ENCODE measurements at regions not wholly inside any gene's neighbourhood (a gene's known extent, or its start where the extent isn't known, plus 50 kb on each side); places are given as distances from the start of the nearest gene placed in this dataset.
A peak's percentile ranks its signal among the peaks of the same experiment; 100 is the strongest.

GRCh38 chr7:21365866-21366624 lies 61.8 kb upstream of the SP4 start:
- no peak overlapping the region for H3K9ac ChIP-seq (ENCODE audit: insufficient read depth, low read length, poor library complexity, severe bottlenecking)
- no peaks in the 10 kb centered on the region for H3K36me3 ChIP-seq (replicated peaks in 1 of 2; ENCODE audit: control insufficient read depth in 1 of 2, insufficient read depth in 2 of 2, low read length in 2 of 2)
- Mint-ChIP-seq H3K27me3 (ENCODE audit: low read depth in 3 of 3) (no peaks in the 10 kb centered on the region), H3K36me3 (no peaks in the 10 kb centered on the region), H3K9me3 (peaks cover 0 to 5% (median 0%) of the 10 kb centered on the region in 7 donors), H3K4me1 (peaks cover 16% of the 10 kb centered on the region), H3K27ac (peak overlapping the region in 4 of 7 donors; percentile 20 to 80 (median 28)), H3K4me3 (no peak overlapping the region)
- no peaks in the 10 kb centered on the region for H4K20me1 ChIP-seq (ENCODE audit: insufficient read depth, low read length)
- peak in 2 of 3 donors; percentile 18 to 39 for DNase-seq
- no peak overlapping the region for H3K4me3 ChIP-seq (replicated peaks in 1 of 3; ENCODE audit: low read depth in 2 of 3, low read length in 3 of 3)
- no peaks in the 10 kb centered on the region for H3K9me3 ChIP-seq (replicated peaks in 1 of 2; ENCODE audit: control insufficient read depth in 1 of 2, insufficient read depth in 1 of 2, low read length in 2 of 2)
- TF ChIP-seq CTCF (IDR thresholded peaks at IDR 0.05): no peak
- no peaks in the 10 kb centered on the region for H3K27me3 ChIP-seq (ENCODE audit: control insufficient read depth in 2 of 2, insufficient read depth in 2 of 2, low read length in 2 of 2)
- 100% methylated on average over 2 of the region's 6 CpGs for WGBS (ENCODE audit: insufficient coverage)
- no peak overlapping the region for H3K4me2 ChIP-seq (replicated peaks; ENCODE audit: extremely low read depth, low read length, poor library complexity, severe bottlenecking)
- H3K27ac ChIP-seq (ENCODE audit: low read depth in 1 of 2, low read length in 2 of 2): no peak overlapping the region
- no peak overlapping the region for H2AFZ ChIP-seq (ENCODE audit: insufficient read depth, low read depth, low read length, poor library complexity, severe bottlenecking)
- peaks cover 3 to 20% of the 10 kb centered on the region in 2 donors for H3K4me1 ChIP-seq (ENCODE audit: control insufficient read depth in 1 of 2, insufficient read depth in 2 of 2, low read length in 2 of 2)
- no peaks in the 10 kb centered on the region for H3K79me2 ChIP-seq (ENCODE audit: insufficient read depth, low read length)
- intact Hi-C loops (cut with micrococcal nuclease): no loop called here

DNA sequence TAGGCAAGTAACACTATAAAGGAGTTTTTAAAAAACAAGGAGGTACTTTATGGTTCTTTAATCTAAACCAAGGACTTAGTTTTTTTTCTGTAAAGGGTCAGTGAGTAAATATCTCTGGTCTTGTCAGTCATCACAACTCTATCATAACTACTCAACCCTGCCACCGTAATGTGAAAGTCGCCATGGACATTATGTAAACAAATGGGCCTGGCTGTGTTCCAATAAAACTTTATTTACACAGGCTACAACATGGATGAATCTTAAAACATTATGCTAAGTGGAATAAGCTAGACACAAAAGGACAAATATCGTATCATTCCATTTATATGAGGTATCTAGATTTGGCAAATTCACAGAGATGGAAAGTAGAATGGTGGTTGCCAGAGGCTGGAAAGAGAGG lies 60.8 kb upstream of the SP4 start:
- Mint-ChIP-seq H3K36me3 (no peaks in the 10 kb centered on the region), H3K4me3 (no peak overlapping the region), H3K27me3 (ENCODE audit: low read depth in 3 of 3) (no peaks in the 10 kb centered on the region), H3K27ac (no peak overlapping the region), H3K9me3 (peaks cover 0 to 5% (median 0%) of the 10 kb centered on the region in 7 donors), H3K4me1 (peaks cover 16% of the 10 kb centered on the region)
- DNase-seq: no peak
- TF ChIP-seq CTCF (IDR thresholded peaks at IDR 0.05): no peak
- Histone ChIP-seq H3K36me3 (replicated peaks in 1 of 2; ENCODE audit: control insufficient read depth in 1 of 2, insufficient read depth in 2 of 2, low read length in 2 of 2) (no peaks in the 10 kb centered on the region), H3K4me3 (replicated peaks in 1 of 3; ENCODE audit: low read depth in 2 of 3, low read length in 3 of 3) (no peak overlapping the region), H3K79me2 (ENCODE audit: insufficient read depth, low read length) (no peaks in the 10 kb centered on the region), H3K27me3 (ENCODE audit: control insufficient read depth in 2 of 2, insufficient read depth in 2 of 2, low read length in 2 of 2) (no peaks in the 10 kb centered on the region), H3K9ac (ENCODE audit: insufficient read depth, low read length, poor library complexity, severe bottlenecking) (no peak overlapping the region), H3K9me3 (replicated peaks in 1 of 2; ENCODE audit: control insufficient read depth in 1 of 2, insufficient read depth in 1 of 2, low read length in 2 of 2) (no peaks in the 10 kb centered on the region), H3K4me2 (replicated peaks; ENCODE audit: extremely low read depth, low read length, poor library complexity, severe bottlenecking) (no peak overlapping the region), H4K20me1 (ENCODE audit: insufficient read depth, low read length) (no peaks in the 10 kb centered on the region), H2AFZ (ENCODE audit: insufficient read depth, low read depth, low read length, poor library complexity, severe bottlenecking) (no peak overlapping the region), H3K4me1 (ENCODE audit: control insufficient read depth in 1 of 2, insufficient read depth in 2 of 2, low read length in 2 of 2) (peaks cover 3 to 20% of the 10 kb centered on the region in 2 donors), H3K27ac (ENCODE audit: low read depth in 1 of 2, low read length in 2 of 2) (no peak overlapping the region)
- intact Hi-C loops (cut with micrococcal nuclease): no loop called here
- WGBS (ENCODE audit: insufficient coverage): no CpG with 5 or more reads among the region's 3 CpGs

Measured in CD14-positive monocyte (primary cell).